T-helper 1 cell treated with Interleukin-12 subunit alpha and Interleukin-12 subunit beta and Interleukin-4 antibody, amounts not matched to agents 30 ng/mL and 1 ng/mL, for 36 hours (primary cell): ENCODE measurements at regions not wholly inside any gene's neighbourhood (a gene's known extent, or its start where the extent isn't known, plus 50 kb on each side); places are given as distances from the start of the nearest gene placed in this dataset.

ENCODE experiments used
- intact Hi-C: fragments of 100-400 bp; cut with micrococcal nuclease; formaldehyde crosslinking; loops from one replicate; pipeline ENCODE4 v1.15.1; 2024

GRCh38 chr17:12287953-12288352, 267.3 kb downstream of the MAP2K4 start:
- intact Hi-C loops: no loop called here

- intact Hi-C loops: no loop called here
Measured at GRCh38 chr17:12290207-12290606, 269.5 kb downstream of the MAP2K4 start.

GRCh38 chr17:12296209-12296625, 275.5 kb downstream of the MAP2K4 start:
- intact Hi-C loops: no loop called here

- intact Hi-C loops: no loop called here
Measured at GRCh38 chr17:12301551-12301950, 280.9 kb downstream of the MAP2K4 start.

- intact Hi-C loops: no loop called here
Measured at GRCh38 chr17:12302711-12303110, 282.0 kb downstream of the MAP2K4 start.

GRCh38 chr17:12310811-12311210, 290.1 kb downstream of the MAP2K4 start:
- intact Hi-C loops: no loop called here

GRCh38 chr17:12312692-12313091, 292.0 kb downstream of the MAP2K4 start:
- intact Hi-C loops: no loop called here

GRCh38 chr17:12313786-12314185, 293.1 kb downstream of the MAP2K4 start:
- intact Hi-C loops: no loop called here

GRCh38 chr17:12316021-12316420, 295.3 kb downstream of the MAP2K4 start:
- intact Hi-C loops: no loop called here

- intact Hi-C loops: no loop called here
Measured at GRCh38 chr17:12318571-12319266, 298.0 kb downstream of the MAP2K4 start.

- intact Hi-C loops: no loop called here
Measured at GRCh38 chr17:12320286-12320685, 299.6 kb downstream of the MAP2K4 start.

GRCh38 chr17:12328204-12328603, 307.5 kb downstream of the MAP2K4 start:
- intact Hi-C loops: no loop called here

- intact Hi-C loops: no loop called here
Measured at GRCh38 chr17:12330456-12330855, 309.8 kb downstream of the MAP2K4 start.

GRCh38 chr17:12341328-12341727, 320.7 kb downstream of the MAP2K4 start:
- intact Hi-C loops: no loop called here

GRCh38 chr17:12342161-12342560, 321.5 kb downstream of the MAP2K4 start:
- intact Hi-C loops: no loop called here

- intact Hi-C loops: no loop called here
Measured at GRCh38 chr17:12342609-12343435, 322.1 kb downstream of the MAP2K4 start.

- intact Hi-C loops: no loop called here
Measured at GRCh38 chr17:12348476-12348875, 317.2 kb upstream of the MYOCD start.

GRCh38 chr17:12349297-12349696, 316.4 kb upstream of the MYOCD start:
- intact Hi-C loops: no loop called here

GRCh38 chr17:12352127-12352526, 313.6 kb upstream of the MYOCD start:
- intact Hi-C loops: no loop called here

- intact Hi-C loops: no loop called here
Measured at GRCh38 chr17:12357600-12357999, 308.1 kb upstream of the MYOCD start.

GRCh38 chr17:12358477-12358876, 307.2 kb upstream of the MYOCD start:
- intact Hi-C loops: no loop called here

GRCh38 chr17:12362853-12363455, 302.7 kb upstream of the MYOCD start:
- intact Hi-C loops: no loop called here
